ENCODE measurements at regions not wholly inside any gene's neighbourhood (a gene's known extent, or its start where the extent isn't known, plus 50 kb on each side); places are given as distances from the start of the nearest gene placed in this dataset.

GRCh38 chr6:127026247-127026646 lies 92.2 kb upstream of the RSPO3 start:
- H2AFZ ChIP-seq (ENCODE audit: low read length), result no peak overlapping the region
- no peaks in the 10 kb centered on the region for H3K79me2 ChIP-seq (ENCODE audit: low read length)

GRCh38 chr6:127030111-127030510 lies 88.4 kb upstream of the RSPO3 start:
- DNase-seq, result no peak
- no peak overlapping the region for H2AFZ ChIP-seq (ENCODE audit: low read length)
- TF ChIP-seq CTCF (conservative IDR thresholded peaks at IDR 0.05; ENCODE audit: low read depth, low read length), result no peak
- H3K9me2 ChIP-seq (replicated peaks; ENCODE audit: low read length), result no peaks in the 10 kb centered on the region
- H3K27me3 ChIP-seq (ENCODE audit: low read length), result no peaks in the 10 kb centered on the region
- CTCF ChIA-PET, result no interaction called here
- H4K20me1 ChIP-seq (ENCODE audit: low read length), result no peaks in the 10 kb centered on the region
- H3K27ac ChIP-seq (ENCODE audit: low read length), result no peak overlapping the region
- H3K4me3 ChIP-seq (ENCODE audit: low read length), result no peak overlapping the region
- H3K4me1 ChIP-seq (ENCODE audit: insufficient read depth, low read length), result peaks cover 11% of the 10 kb centered on the region; the same call in 1 of the 2 replicates
- ATAC-seq, result no peak
- no peak overlapping the region for H3K4me2 ChIP-seq (ENCODE audit: low read length)
- no peak overlapping the region for H3K9ac ChIP-seq (ENCODE audit: low read length)
- intact Hi-C loops (cut with micrococcal nuclease), result no loop called here
- H3K9me3 ChIP-seq (ENCODE audit: low read length), result no peaks in the 10 kb centered on the region
- no peaks in the 10 kb centered on the region for H3K79me2 ChIP-seq (ENCODE audit: low read length)
- POLR2A ChIA-PET (ENCODE audit: unreplicated experiment), result no interaction called here
- no peaks in the 10 kb centered on the region for H3F3A ChIP-seq (ENCODE audit: low read length, unreplicated experiment)
- BruUV-seq (replicated peaks), result no TSS peak
- no peaks in the 10 kb centered on the region for H3K36me3 ChIP-seq (ENCODE audit: low read depth, low read length)

More at GRCh38 chr6:127026247-127026646, 92.2 kb upstream of the RSPO3 start:
- H3K9me3 ChIP-seq (ENCODE audit: low read length), result no peaks in the 10 kb centered on the region
- no peak overlapping the region for H3K4me3 ChIP-seq (ENCODE audit: low read length)
- H3K4me2 ChIP-seq (ENCODE audit: low read length), result no peak overlapping the region
- no peaks in the 10 kb centered on the region for H3K27me3 ChIP-seq (ENCODE audit: low read length)
- ChIA-PET CTCF (no interaction called here), POLR2A (ENCODE audit: unreplicated experiment) (no interaction called here)
- no peaks in the 10 kb centered on the region for H4K20me1 ChIP-seq (ENCODE audit: low read length)
- H3K27ac ChIP-seq (ENCODE audit: low read length), result no peak overlapping the region
- no peak overlapping the region for H3K9ac ChIP-seq (ENCODE audit: low read length)
- H3K9me2 ChIP-seq (replicated peaks; ENCODE audit: low read length), result no peaks in the 10 kb centered on the region
- ATAC-seq (peak; percentile 81), DNase-seq (peak; percentile 79)
- intact Hi-C loops (cut with micrococcal nuclease), result no loop called here
- H3K4me1 ChIP-seq (ENCODE audit: insufficient read depth, low read length), result peaks cover 11% of the 10 kb centered on the region; the same call in 1 of the 2 replicates
- no peaks in the 10 kb centered on the region for H3F3A ChIP-seq (ENCODE audit: low read length, unreplicated experiment)
- no peak for TF ChIP-seq CTCF (conservative IDR thresholded peaks at IDR 0.05; ENCODE audit: low read depth, low read length)
- TF ChIP-seq EZH2 (IDR thresholded peaks at IDR 0.05; ENCODE audit: low read length, unreplicated experiment), result no peak
- TF ChIP-seq EZH2phosphoT487 (IDR thresholded peaks at IDR 0.05; ENCODE audit: borderline replicate concordance, low read length), result no peak
- H3K36me3 ChIP-seq (ENCODE audit: low read depth, low read length), result no peaks in the 10 kb centered on the region
- BruUV-seq (replicated peaks), result no TSS peak

GRCh38 chr6:127030836-127031235 lies 87.6 kb upstream of the RSPO3 start:
- Histone ChIP-seq H3K79me2 (ENCODE audit: low read length) (no peaks in the 10 kb centered on the region), H3K27me3 (ENCODE audit: low read length) (no peaks in the 10 kb centered on the region), H3K9ac (ENCODE audit: low read length) (no peak overlapping the region), H3K4me3 (ENCODE audit: low read length) (no peak overlapping the region), H3F3A (ENCODE audit: low read length, unreplicated experiment) (no peaks in the 10 kb centered on the region), H2AFZ (ENCODE audit: low read length) (no peak overlapping the region), H4K20me1 (ENCODE audit: low read length) (no peaks in the 10 kb centered on the region), H3K9me3 (ENCODE audit: low read length) (no peaks in the 10 kb centered on the region), H3K4me1 (ENCODE audit: insufficient read depth, low read length) (peaks cover 7% of the 10 kb centered on the region; the same call in 1 of the 2 replicates), H3K27ac (ENCODE audit: low read length) (no peak overlapping the region), H3K4me2 (ENCODE audit: low read length) (no peak overlapping the region), H3K9me2 (replicated peaks; ENCODE audit: low read length) (no peaks in the 10 kb centered on the region), H3K36me3 (ENCODE audit: low read depth, low read length) (no peaks in the 10 kb centered on the region)
- ChIA-PET POLR2A (ENCODE audit: unreplicated experiment) (no interaction called here), CTCF (no interaction called here)
- intact Hi-C loops (cut with micrococcal nuclease), result no loop called here
- no peak for TF ChIP-seq EZH2phosphoT487 (IDR thresholded peaks at IDR 0.05; ENCODE audit: borderline replicate concordance, low read length)
- no peak for TF ChIP-seq EZH2 (IDR thresholded peaks at IDR 0.05; ENCODE audit: low read length, unreplicated experiment)
- no peak for TF ChIP-seq CTCF (conservative IDR thresholded peaks at IDR 0.05; ENCODE audit: low read depth, low read length)
- DNase-seq (no peak), ATAC-seq (no peak)
- BruUV-seq (replicated peaks), result no TSS peak
